Loucy (cell line): ENCODE measurements at regions not wholly inside any gene's neighbourhood (a gene's known extent, or its start where the extent isn't known, plus 50 kb on each side); places are given as distances from the start of the nearest gene placed in this dataset.

ENCODE experiments used
- H2AFZ ChIP-seq: fragments of 200-600 bp; sonication (generic); 2 replicates; pipeline ENCODE4 v1.6.0; 2016; ENCODE audit warnings: antibody characterized with exemption, mild to moderate bottlenecking, low read length, moderate library complexity
- H3F3A ChIP-seq: fragments of 200-600 bp; 2 replicates; pipeline ENCODE4 v1.6.0; 2016; ENCODE audit warnings: antibody characterized with exemption, low read depth, mild to moderate bottlenecking
- H3K27me3 ChIP-seq: fragments of 200-600 bp; sonication (generic); 2 replicates; pipeline ENCODE4 v1.6.1; 2014; ENCODE audit warnings: low read length, mild to moderate bottlenecking; ENCODE audit not compliant: insufficient read depth, poor library complexity, severe bottlenecking
- H3K36me3 ChIP-seq: fragments of 200-600 bp; sonication (generic); 2 replicates; pipeline ENCODE4 v1.6.1; 2016; ENCODE audit warnings: low read length; ENCODE audit not compliant: insufficient read depth
- H3K4me1 ChIP-seq: fragments of 200-600 bp; sonication (generic); 2 replicates; pipeline ENCODE4 v1.5.1; 2014; ENCODE audit warnings: low read length, mild to moderate bottlenecking; ENCODE audit not compliant: insufficient read depth, poor library complexity, severe bottlenecking
- H3K4me2 ChIP-seq: fragments of 200-600 bp; sonication (generic); 2 replicates; pipeline ENCODE4 v1.6.0; 2014; ENCODE audit warnings: antibody characterized with exemption, low read length, low read depth, mild to moderate bottlenecking; ENCODE audit not compliant: poor library complexity, severe bottlenecking
- H3K4me3 ChIP-seq: fragments of 200-600 bp; sonication (generic); 2 replicates; pipeline ENCODE4 v1.5.1; 2014; ENCODE audit warnings: low read length, mild to moderate bottlenecking, mixed read lengths; ENCODE audit not compliant: poor library complexity, severe bottlenecking
- H3K79me2 ChIP-seq: fragments of 200-600 bp; sonication (generic); 2 replicates; pipeline ENCODE4 v1.6.1; 2014; ENCODE audit warnings: low read length; ENCODE audit not compliant: insufficient read depth
- H3K9ac ChIP-seq: fragments of 200-600 bp; sonication (generic); 2 replicates; pipeline ENCODE4 v1.6.0; 2014; ENCODE audit warnings: mild to moderate bottlenecking, low read depth, low read length, moderate library complexity; ENCODE audit not compliant: poor library complexity, severe bottlenecking
- H3K9me2 ChIP-seq: fragments of 200-600 bp; sonication (generic); replicated peaks from 2 replicates; pipeline ENCODE4 v1.6.1; 2016; ENCODE audit warnings: low read depth, low read length, mixed read lengths
- H3K9me3 ChIP-seq: fragments of 200-600 bp; sonication (generic); 2 replicates; pipeline ENCODE4 v1.6.1; 2014; ENCODE audit warnings: mild to moderate bottlenecking, antibody characterized with exemption, low read length, low read depth; ENCODE audit not compliant: insufficient read depth
- H4K20me1 ChIP-seq: fragments of 200-600 bp; sonication (generic); 2 replicates; pipeline ENCODE4 v1.6.0; 2014; ENCODE audit warnings: antibody characterized with exemption, low read length, mild to moderate bottlenecking; ENCODE audit not compliant: insufficient read depth, poor library complexity, severe bottlenecking
- CTCF ChIP-seq: fragments of 200-600 bp; sonication (generic); conservative IDR thresholded peaks from 2 replicates; pipeline ENCODE4 v1.5.1; 2014; ENCODE audit warnings: mild to moderate bottlenecking, antibody characterized with exemption, low read length
- EZH2phosphoT487 ChIP-seq: fragments of 200-600 bp; IDR thresholded peaks from 2 replicates; pipeline ENCODE4 v1.6.1; 2018; ENCODE audit warnings: antibody characterized with exemption, mild to moderate bottlenecking, moderate library complexity, borderline replicate concordance

GRCh38 chr1:232695621-232696385 is 65.9 kb upstream of the SIPA1L2 start:
- Histone ChIP-seq H4K20me1 (no peaks in the 10 kb centered on the region), H3K9me3 (no peaks in the 10 kb centered on the region), H3K79me2 (no peaks in the 10 kb centered on the region), H2AFZ (no peak overlapping the region; the same call in 1 of the 2 replicates), H3K27me3 (no peaks in the 10 kb centered on the region), H3K9me2 (no peaks in the 10 kb centered on the region), H3K4me1 (no peaks in the 10 kb centered on the region), H3K9ac (no peak overlapping the region), H3K36me3 (no peaks in the 10 kb centered on the region), H3F3A (no peaks in the 10 kb centered on the region), H3K4me2 (no peak overlapping the region), H3K4me3 (no peak overlapping the region)
- TF ChIP-seq EZH2phosphoT487 (no peak), CTCF (no peak)

- no peak for TF ChIP-seq EZH2phosphoT487
- H3K4me2 ChIP-seq: no peak overlapping the region
- H3K4me1 ChIP-seq: peaks cover 2% of the 10 kb centered on the region
- H4K20me1 ChIP-seq: no peaks in the 10 kb centered on the region
- no peak overlapping the region for H3K9ac ChIP-seq
- no peaks in the 10 kb centered on the region for H3F3A ChIP-seq
- no peak overlapping the region; the same call in 1 of the 2 replicates for H2AFZ ChIP-seq
- H3K4me3 ChIP-seq: no peak overlapping the region
- no peaks in the 10 kb centered on the region for H3K9me3 ChIP-seq
- H3K9me2 ChIP-seq: no peaks in the 10 kb centered on the region
- no peaks in the 10 kb centered on the region for H3K79me2 ChIP-seq
- H3K27me3 ChIP-seq: no peaks in the 10 kb centered on the region
- no peaks in the 10 kb centered on the region for H3K36me3 ChIP-seq
Observed at GRCh38 chr1:232696466-232696865, 66.5 kb upstream of the SIPA1L2 start.

GRCh38 chr1:232697187-232697822 is 67.4 kb upstream of the SIPA1L2 start:
- Histone ChIP-seq H3K4me2 (no peak overlapping the region), H3K4me1 (peaks cover 3% of the 10 kb centered on the region), H3K4me3 (no peak overlapping the region), H3K9me2 (no peaks in the 10 kb centered on the region), H2AFZ (no peak overlapping the region), H3K27me3 (no peaks in the 10 kb centered on the region), H3K79me2 (no peaks in the 10 kb centered on the region), H3F3A (no peaks in the 10 kb centered on the region), H3K36me3 (no peaks in the 10 kb centered on the region), H3K9ac (no peak overlapping the region), H4K20me1 (no peaks in the 10 kb centered on the region), H3K9me3 (no peaks in the 10 kb centered on the region)
- no peak for TF ChIP-seq CTCF
- no peak for TF ChIP-seq EZH2phosphoT487
